ENCODE measurements at regions not wholly inside any gene's neighbourhood (a gene's known extent, or its start where the extent isn't known, plus 50 kb on each side); places are given as distances from the start of the nearest gene placed in this dataset.
"Not testable (repeated sequence)": the region's sequence is repeated elsewhere in the genome, so short reads cannot be mapped to it uniquely, and the experiment has no call there.

- TF ChIP-seq, protein P1, sequence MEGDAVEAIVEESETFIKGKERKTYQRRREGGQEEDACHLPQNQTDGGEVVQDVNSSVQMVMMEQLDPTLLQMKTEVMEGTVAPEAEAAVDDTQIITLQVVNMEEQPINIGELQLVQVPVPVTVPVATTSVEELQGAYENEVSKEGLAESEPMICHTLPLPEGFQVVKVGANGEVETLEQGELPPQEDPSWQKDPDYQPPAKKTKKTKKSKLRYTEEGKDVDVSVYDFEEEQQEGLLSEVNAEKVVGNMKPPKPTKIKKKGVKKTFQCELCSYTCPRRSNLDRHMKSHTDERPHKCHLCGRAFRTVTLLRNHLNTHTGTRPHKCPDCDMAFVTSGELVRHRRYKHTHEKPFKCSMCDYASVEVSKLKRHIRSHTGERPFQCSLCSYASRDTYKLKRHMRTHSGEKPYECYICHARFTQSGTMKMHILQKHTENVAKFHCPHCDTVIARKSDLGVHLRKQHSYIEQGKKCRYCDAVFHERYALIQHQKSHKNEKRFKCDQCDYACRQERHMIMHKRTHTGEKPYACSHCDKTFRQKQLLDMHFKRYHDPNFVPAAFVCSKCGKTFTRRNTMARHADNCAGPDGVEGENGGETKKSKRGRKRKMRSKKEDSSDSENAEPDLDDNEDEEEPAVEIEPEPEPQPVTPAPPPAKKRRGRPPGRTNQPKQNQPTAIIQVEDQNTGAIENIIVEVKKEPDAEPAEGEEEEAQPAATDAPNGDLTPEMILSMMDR (IDR thresholded peaks at IDR 0.05; ENCODE audit: low read depth, low read length): no peak
- no peak overlapping the region for H3K4me3 ChIP-seq (ENCODE audit: low read depth, low read length)
Measured at GRCh38 chr5:93967923-93968322, 226.5 kb upstream of the POU5F2 start.

- H3K4me3 ChIP-seq (ENCODE audit: low read depth, low read length): no peak overlapping the region
- TF ChIP-seq, protein P1 (IDR thresholded peaks at IDR 0.05; ENCODE audit: low read depth, low read length): no peak
Measured at GRCh38 chr5:93964421-93964820, 223.0 kb upstream of the POU5F2 start.

DNA sequence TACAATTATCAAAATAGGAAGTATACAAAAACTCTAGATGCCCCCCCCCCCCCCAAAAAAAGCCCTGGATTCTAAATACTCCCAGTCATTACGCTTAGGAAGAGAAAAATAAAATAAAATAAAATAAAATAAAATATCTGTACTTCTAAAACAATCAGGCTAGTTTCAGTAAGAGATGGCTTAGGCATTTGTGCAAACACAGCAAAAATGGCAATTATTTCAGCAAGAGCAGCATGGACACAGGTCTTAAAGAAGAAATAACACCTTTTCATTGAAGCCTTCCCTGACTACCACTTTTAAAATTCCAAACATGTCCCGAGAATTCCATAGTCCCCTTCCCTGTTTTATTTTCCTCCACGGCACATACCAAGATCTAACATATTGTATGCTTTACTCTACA lies 218.6 kb upstream of the POU5F2 start:
- TF ChIP-seq, protein P1 (IDR thresholded peaks at IDR 0.05; ENCODE audit: low read depth, low read length): no peak
- no peak overlapping the region for H3K4me3 ChIP-seq (ENCODE audit: low read depth, low read length)

- TF ChIP-seq, protein P1 (IDR thresholded peaks at IDR 0.05; ENCODE audit: low read depth, low read length): no peak
- H3K4me3 ChIP-seq (ENCODE audit: low read depth, low read length): no peak overlapping the region
Measured at GRCh38 chr5:93956006-93956405, 214.6 kb upstream of the POU5F2 start.

DNA sequence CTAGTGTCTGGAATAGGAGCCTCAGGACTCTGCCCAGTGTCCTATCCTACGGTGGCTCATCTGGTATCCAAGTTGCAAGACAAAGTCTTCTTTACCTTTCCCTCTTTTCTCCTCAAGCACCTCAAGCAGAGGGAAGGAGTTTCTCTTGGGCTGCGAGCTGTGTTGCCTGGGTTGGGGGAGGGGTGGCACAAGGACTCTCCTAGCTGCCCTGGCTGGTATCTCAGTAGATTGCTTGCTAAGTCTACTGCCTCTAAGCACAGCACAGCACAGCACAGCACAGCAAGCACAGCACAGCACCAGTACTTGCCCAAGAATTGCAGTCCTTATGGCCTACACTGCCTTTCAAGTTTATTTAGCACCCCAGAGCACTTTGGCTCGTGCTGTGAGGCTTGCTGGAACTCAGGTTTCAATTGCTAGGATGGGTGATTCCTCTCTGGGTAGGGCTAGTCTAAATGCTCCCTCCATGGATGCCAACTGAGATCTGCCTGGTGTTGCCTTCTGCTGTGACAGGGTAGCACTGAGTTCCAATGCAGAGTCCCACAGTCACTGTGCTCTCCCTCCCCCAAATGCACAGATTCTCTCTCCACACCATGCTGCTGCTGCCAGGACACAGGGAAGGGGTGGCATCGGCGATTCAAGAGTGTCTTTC lies 213.1 kb upstream of the POU5F2 start:
- no peak overlapping the region for H3K4me3 ChIP-seq (ENCODE audit: low read depth, low read length)

GRCh38 chr5:93953442-93953841 lies 212.0 kb upstream of the POU5F2 start:
- H3K4me3 ChIP-seq (ENCODE audit: low read depth, low read length): no peak overlapping the region
- TF ChIP-seq, protein P1 (IDR thresholded peaks at IDR 0.05; ENCODE audit: low read depth, low read length): no peak

More for the DNA sequence above, 213.1 kb upstream of the POU5F2 start:
- TF ChIP-seq, protein P1 (IDR thresholded peaks at IDR 0.05; ENCODE audit: low read depth, low read length): no peak

- no peak overlapping the region for H3K4me3 ChIP-seq (ENCODE audit: low read depth, low read length)
- TF ChIP-seq, protein P1 (IDR thresholded peaks at IDR 0.05; ENCODE audit: low read depth, low read length): no peak
Measured at GRCh38 chr5:93941897-93942296, 200.5 kb upstream of the POU5F2 start.

- H3K4me3 ChIP-seq (ENCODE audit: low read depth, low read length): not testable (repeated sequence)
Measured at GRCh38 chr5:93933269-93933668, 191.9 kb upstream of the POU5F2 start.
